ENCODE measurements at regions not wholly inside any gene's neighbourhood (a gene's known extent, or its start where the extent isn't known, plus 50 kb on each side); places are given as distances from the start of the nearest gene placed in this dataset.

- Mint-ChIP-seq H3K27ac (no peak overlapping the region), H3K27me3 (ENCODE audit: low read depth in 2 of 2) (peaks cover 43 to 73% of the 10 kb centered on the region in 2 donors), H3K4me1 (no peaks in the 10 kb centered on the region), H3K4me3 (no peak overlapping the region), H3K36me3 (no peaks in the 10 kb centered on the region), H3K9me3 (no peaks in the 10 kb centered on the region)
- intact Hi-C loops (cut with micrococcal nuclease), result no loop called here
- TF ChIP-seq CTCF (IDR thresholded peaks at IDR 0.05), result no peak
- Histone ChIP-seq H3K36me3 (ENCODE audit: control insufficient read depth, insufficient read depth, low read length) (no peaks in the 10 kb centered on the region), H3K27ac (ENCODE audit: low read length) (no peak overlapping the region), H3K9me3 (ENCODE audit: control insufficient read depth, insufficient read depth, low read length) (no peaks in the 10 kb centered on the region), H3K27me3 (ENCODE audit: control insufficient read depth, insufficient read depth, low read length) (no peaks in the 10 kb centered on the region), H3K4me1 (ENCODE audit: control insufficient read depth, insufficient read depth, low read length) (no peaks in the 10 kb centered on the region), H3K4me3 (ENCODE audit: low read length) (no peak overlapping the region)
- 59% methylated on average over 8 of the region's 8 CpGs for WGBS (ENCODE audit: insufficient coverage)
- DNase-seq (no peak), ATAC-seq (no peak)
Measured at GRCh38 chr17:5715478-5715877, 131.2 kb upstream of the NLRP1 start.

- H3K27ac Mint-ChIP-seq, result no peak overlapping the region
- no peak for TF ChIP-seq CTCF (IDR thresholded peaks at IDR 0.05)
- H3K4me3 Mint-ChIP-seq, result no peak overlapping the region
- H3K4me1 Mint-ChIP-seq, result no peaks in the 10 kb centered on the region
- H3K9me3 ChIP-seq (ENCODE audit: control insufficient read depth, insufficient read depth, low read length), result no peaks in the 10 kb centered on the region
- DNase-seq, result no peak
- no peaks in the 10 kb centered on the region for H3K36me3 ChIP-seq (ENCODE audit: control insufficient read depth, insufficient read depth, low read length)
- no peaks in the 10 kb centered on the region for H3K9me3 Mint-ChIP-seq
- no peaks in the 10 kb centered on the region for H3K36me3 Mint-ChIP-seq
- H3K27me3 Mint-ChIP-seq (ENCODE audit: low read depth in 2 of 2), result peaks cover 27 to 57% of the 10 kb centered on the region in 2 donors
- H3K27me3 ChIP-seq (ENCODE audit: control insufficient read depth, insufficient read depth, low read length), result peaks cover 3% of the 10 kb centered on the region
- no peak overlapping the region for H3K4me3 ChIP-seq (ENCODE audit: low read length)
- ATAC-seq, result no peak
- no peak overlapping the region for H3K27ac ChIP-seq (ENCODE audit: low read length)
- WGBS (ENCODE audit: insufficient coverage), result 93% methylated on average over 4 of the region's 4 CpGs
- intact Hi-C loops (cut with micrococcal nuclease), result no loop called here
- no peaks in the 10 kb centered on the region for H3K4me1 ChIP-seq (ENCODE audit: control insufficient read depth, insufficient read depth, low read length)
Measured at GRCh38 chr17:5718726-5719125, 134.4 kb upstream of the NLRP1 start.

GRCh38 chr17:5719976-5720375 is 135.7 kb upstream of the NLRP1 start:
- Mint-ChIP-seq H3K27ac (no peak overlapping the region), H3K9me3 (no peaks in the 10 kb centered on the region), H3K27me3 (ENCODE audit: low read depth in 2 of 2) (peaks cover 30 to 62% of the 10 kb centered on the region in 2 donors), H3K4me3 (no peak overlapping the region), H3K36me3 (no peaks in the 10 kb centered on the region), H3K4me1 (no peaks in the 10 kb centered on the region)
- Histone ChIP-seq H3K27me3 (ENCODE audit: control insufficient read depth, insufficient read depth, low read length) (peaks cover 3% of the 10 kb centered on the region), H3K4me3 (ENCODE audit: low read length) (no peak overlapping the region), H3K9me3 (ENCODE audit: control insufficient read depth, insufficient read depth, low read length) (no peaks in the 10 kb centered on the region), H3K27ac (ENCODE audit: low read length) (no peak overlapping the region), H3K4me1 (ENCODE audit: control insufficient read depth, insufficient read depth, low read length) (no peaks in the 10 kb centered on the region), H3K36me3 (ENCODE audit: control insufficient read depth, insufficient read depth, low read length) (no peaks in the 10 kb centered on the region)
- ATAC-seq, result no peak
- intact Hi-C loops (cut with micrococcal nuclease), result no loop called here
- DNase-seq, result no peak
- WGBS (ENCODE audit: insufficient coverage), result 100% methylated on average over 2 of the region's 4 CpGs
- TF ChIP-seq CTCF (IDR thresholded peaks at IDR 0.05), result no peak

GRCh38 chr17:5730373-5730772 is 146.1 kb upstream of the NLRP1 start:
- peaks cover 7 to 54% of the 10 kb centered on the region in 2 donors for H3K27me3 Mint-ChIP-seq (ENCODE audit: low read depth in 2 of 2)
- no peak for TF ChIP-seq CTCF (IDR thresholded peaks at IDR 0.05)
- no peak overlapping the region for H3K4me3 Mint-ChIP-seq
- no peaks in the 10 kb centered on the region for H3K9me3 ChIP-seq (ENCODE audit: control insufficient read depth, insufficient read depth, low read length)
- H3K27me3 ChIP-seq (ENCODE audit: control insufficient read depth, insufficient read depth, low read length), result no peaks in the 10 kb centered on the region
- no peak overlapping the region for H3K27ac Mint-ChIP-seq
- H3K27ac ChIP-seq (ENCODE audit: low read length), result no peak overlapping the region
- H3K9me3 Mint-ChIP-seq, result no peaks in the 10 kb centered on the region
- DNase-seq (no peak), ATAC-seq (no peak)
- H3K4me1 ChIP-seq (ENCODE audit: control insufficient read depth, insufficient read depth, low read length), result no peaks in the 10 kb centered on the region
- no peaks in the 10 kb centered on the region for H3K36me3 ChIP-seq (ENCODE audit: control insufficient read depth, insufficient read depth, low read length)
- H3K36me3 Mint-ChIP-seq, result no peaks in the 10 kb centered on the region
- intact Hi-C loops (cut with micrococcal nuclease), result no loop called here
- 73% methylated on average over 6 of the region's 6 CpGs for WGBS (ENCODE audit: insufficient coverage)
- no peak overlapping the region for H3K4me3 ChIP-seq (ENCODE audit: low read length)
- no peaks in the 10 kb centered on the region for H3K4me1 Mint-ChIP-seq
